ENCODE measurements at regions not wholly inside any gene's neighbourhood (a gene's known extent, or its start where the extent isn't known, plus 50 kb on each side); places are given as distances from the start of the nearest gene placed in this dataset.

DNA sequence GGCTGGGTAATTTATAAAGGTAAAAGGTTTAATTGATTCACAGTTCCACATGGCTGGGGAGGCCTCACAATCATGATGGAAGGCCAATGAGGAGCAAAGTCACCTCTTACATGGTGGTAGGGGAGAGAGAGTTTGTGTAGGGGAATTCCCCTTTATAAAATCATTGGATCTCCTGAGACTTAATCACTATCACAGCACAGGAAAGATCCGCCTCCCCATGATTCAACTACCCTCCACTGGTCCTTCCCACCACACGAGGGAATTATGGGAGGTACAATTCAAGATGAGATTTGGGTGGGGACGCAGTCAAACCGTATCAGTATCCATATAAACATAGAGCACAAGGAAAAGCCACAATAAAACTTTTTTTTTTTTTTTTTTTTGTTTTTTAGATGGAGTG, 172.6 kb upstream of the PIEZO2 start:
- DNase-seq (ENCODE audit: low read depth, low spot score) = no peak

DNA sequence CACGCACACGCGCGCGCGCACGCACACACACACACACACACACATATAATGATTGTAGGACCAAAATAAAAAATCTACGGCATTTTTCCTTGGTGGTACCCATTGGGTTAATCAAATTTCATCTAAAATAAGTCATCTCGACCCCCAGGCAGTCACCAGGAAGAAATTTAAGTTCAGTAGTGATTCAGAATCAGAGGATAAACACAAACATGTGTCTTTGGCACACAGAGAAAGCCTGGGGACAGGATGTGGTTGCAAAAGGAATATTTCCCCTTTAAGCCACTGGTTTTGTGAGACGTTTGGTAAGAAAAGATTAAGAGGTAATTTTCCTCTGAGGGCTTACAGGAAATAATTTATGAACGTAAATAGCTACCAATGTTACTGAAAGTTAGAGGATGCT, 171.6 kb upstream of the PIEZO2 start:
- no peak for DNase-seq (ENCODE audit: low read depth, low spot score)

DNA sequence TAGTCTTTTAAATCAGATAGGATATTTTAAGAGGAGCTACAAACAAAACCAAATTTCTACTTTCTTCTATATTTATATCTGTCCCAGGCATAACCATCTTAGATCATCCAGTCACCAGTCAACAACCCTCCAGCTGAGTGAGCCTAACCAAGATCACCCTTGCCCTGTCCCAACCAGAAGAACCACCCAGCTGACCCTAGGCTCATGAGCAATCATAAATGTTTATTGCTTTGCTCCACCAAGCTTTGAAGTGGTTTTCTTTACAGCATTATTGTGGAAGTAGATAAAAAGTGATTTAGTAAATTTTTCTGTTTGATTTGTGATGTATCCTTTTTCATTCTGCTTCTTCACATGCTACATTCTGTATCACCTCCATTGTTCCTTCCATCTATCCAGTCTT, 167.2 kb upstream of the PIEZO2 start:
- no peak for DNase-seq (ENCODE audit: low read depth, low spot score)

DNA sequence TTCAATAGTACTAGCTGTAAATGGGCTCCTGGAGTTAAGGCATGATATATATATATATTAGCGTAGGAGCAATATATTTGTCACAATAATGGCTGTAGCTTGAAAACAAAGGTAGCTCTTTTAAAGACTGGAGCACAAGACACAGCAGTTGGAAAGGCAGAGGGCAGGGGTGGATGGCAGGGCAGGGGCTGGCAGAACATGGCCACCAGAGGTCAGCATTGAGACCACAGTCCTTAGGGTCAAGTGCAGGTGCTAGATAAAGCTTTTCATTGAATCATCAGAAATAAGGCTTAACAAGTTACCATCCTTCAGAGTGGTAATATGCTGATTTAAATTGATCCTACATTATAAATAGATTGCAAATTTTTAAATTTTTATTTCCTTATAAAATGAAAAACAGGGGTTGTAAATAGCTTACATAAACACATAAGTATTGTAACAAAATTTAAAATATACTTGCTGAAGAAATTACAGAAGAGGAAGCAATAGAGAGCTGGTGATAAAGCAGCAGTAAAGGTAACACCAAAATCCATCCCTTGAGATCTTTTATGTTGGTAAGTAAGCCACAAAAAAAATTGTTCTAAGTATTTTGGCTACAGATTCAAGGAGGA, 161.2 kb upstream of the PIEZO2 start:
- no peak for DNase-seq (ENCODE audit: low read depth, low spot score)

DNA sequence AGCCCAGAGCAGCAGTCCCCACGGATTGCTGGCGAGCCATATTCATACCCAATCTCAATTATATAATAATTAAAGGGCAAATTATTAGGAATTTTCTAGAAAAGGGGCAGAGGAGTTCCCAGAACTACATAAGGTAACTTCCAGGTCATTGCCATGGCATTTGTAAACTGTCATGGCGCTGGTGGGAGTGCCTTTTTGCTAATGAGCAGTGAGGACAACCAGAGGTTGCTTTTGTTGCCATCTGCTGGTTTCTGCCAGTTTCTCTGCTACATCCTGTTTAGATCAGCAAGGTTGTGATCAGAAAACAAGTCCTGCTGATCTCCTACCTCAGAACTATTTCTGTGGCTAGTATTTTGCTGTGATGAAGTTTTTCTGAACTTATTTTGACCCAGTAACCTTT, 159.8 kb upstream of the PIEZO2 start:
- DNase-seq (ENCODE audit: low read depth, low spot score) = no peak

DNA sequence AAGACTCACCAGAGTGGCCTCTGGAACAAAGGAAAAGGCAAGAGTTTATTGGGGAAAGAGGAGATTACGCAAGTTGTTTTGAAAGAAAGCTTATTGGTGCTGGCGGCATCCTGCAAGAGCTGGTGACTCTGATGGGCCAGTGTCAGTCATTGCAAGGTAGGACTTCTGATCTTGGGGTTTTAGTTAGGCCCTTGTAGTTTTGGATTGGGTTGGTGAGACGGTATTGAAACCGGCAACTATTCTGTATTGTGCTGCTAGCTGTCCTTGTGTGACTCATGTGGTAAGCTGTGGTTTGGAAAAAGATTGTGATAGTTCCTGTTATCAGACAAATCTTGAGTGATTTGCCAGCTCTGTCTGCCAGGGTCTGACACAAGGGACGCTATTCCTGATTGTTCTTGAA, 159.1 kb upstream of the PIEZO2 start:
- no peak for DNase-seq (ENCODE audit: low read depth, low spot score)

DNA sequence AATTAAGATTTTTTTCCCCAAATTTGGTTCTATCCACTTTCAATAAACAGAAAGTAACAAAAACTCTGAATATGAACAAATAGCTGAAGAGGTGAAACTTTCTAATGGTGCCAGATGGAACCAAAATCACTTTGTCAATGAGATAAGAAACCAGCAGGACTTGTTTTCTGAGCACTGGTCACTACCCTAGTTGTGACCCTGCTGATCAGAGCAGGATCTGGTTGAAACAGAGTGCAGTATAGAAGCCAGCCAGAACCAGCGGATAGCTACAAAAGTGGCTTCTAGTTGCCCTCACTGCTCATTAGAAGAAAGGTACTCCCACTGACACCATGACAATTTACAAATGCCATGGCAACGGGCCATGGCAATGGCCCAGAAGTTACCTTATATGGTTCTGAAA, 158.3 kb upstream of the PIEZO2 start:
- DNase-seq (ENCODE audit: low read depth, low spot score) = no peak

DNA sequence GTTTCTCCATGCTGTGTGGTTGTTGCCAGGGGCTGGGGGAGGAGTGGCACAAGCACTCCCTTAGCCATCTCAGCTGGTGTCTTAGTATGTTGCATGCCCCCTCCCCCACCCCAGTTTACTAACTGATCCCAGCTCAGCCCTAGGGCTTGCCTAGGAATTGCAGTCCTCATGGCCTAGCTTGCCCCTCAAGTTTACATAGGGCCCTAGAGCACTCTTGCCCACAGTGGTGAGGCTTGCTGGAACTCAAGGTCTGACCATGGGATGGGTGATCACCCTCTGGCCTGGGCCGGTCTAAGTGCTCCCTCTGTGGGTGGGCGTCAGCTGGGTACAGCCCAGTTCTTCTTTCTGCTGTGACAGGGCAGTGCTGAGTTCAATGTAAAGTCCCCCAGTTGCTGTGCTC, 156.1 kb upstream of the PIEZO2 start:
- no peak for DNase-seq (ENCODE audit: low read depth, low spot score)

DNA sequence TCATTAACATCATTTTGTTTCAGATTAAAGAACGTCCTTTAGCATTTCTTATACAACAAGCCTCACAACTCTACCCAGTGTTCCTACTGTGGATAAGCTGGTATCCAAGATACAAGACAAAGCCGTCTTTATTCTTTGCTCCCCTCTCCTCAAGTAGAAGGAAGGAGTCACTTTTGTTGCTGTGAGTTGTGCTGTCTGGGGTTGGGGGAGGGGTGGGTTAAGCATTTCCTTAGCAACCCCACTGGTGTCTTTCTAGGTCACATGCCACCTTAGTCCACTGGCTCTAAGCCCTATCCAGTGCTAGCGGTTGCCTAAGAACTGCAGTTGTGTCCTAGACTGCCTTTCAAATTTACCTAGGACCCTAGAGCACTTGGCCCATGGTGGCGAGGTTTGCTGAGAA, 155.6 kb upstream of the PIEZO2 start:
- DNase-seq (ENCODE audit: low read depth, low spot score) = no peak

DNA sequence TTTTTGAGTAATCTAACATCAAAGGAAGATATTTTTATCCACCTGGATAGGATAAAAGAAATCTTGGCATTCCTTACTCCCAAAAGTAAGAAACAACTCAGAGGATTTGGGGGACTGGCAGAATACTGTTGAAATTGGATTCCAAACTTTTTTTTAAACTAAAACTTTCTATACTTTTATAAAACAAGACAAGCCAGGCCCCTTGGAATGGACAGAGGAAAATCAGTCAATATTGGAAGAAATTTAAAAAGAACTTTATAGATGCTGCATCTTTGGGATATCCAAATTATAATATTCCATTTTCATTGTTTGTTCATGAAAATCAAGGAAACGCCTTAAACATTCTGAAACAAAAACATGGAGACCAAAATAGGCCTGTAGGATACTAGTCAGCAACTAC, 147.6 kb upstream of the PIEZO2 start:
- DNase-seq (ENCODE audit: low read depth, low spot score) = no peak

DNA sequence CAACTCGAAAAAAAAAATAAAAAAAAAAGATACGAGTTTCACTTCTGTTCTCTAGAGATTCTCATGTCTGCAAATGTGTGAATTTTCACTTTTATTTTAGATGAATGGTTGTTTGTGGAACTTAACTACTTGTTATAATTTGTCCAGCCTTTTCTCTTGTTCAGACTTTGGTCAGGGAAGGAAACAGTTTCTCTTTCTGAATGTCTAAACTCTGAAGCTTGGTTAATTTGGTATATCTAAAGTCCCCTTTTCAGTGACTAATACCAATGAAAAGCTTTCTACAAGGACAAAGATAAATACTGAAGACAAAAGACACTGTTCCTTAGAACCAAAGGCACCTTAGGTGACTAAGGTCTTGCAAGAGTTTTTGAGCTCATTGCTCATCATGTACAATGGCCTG, 144.4 kb upstream of the PIEZO2 start:
- no peak for DNase-seq (ENCODE audit: low read depth, low spot score)

DNA sequence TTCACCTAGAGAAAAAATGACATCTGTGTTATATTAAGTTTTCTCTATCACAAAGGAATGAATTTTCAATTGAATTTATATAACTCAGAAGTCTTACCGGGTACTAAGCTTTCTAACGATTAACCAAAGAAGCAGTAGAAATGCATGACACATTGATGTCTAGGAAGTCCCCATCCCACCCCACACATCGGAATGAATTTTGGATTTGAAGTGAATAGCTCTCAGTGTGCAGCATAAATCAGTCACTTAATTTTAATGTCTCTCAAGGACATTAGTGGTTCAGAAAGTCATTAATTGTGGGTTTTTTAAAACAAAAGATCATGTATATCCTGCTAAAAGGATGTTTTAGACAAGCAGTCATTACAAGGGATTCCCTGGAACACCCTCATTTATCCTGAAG, 141.4 kb upstream of the PIEZO2 start:
- DNase-seq (ENCODE audit: low read depth, low spot score) = no peak

DNA sequence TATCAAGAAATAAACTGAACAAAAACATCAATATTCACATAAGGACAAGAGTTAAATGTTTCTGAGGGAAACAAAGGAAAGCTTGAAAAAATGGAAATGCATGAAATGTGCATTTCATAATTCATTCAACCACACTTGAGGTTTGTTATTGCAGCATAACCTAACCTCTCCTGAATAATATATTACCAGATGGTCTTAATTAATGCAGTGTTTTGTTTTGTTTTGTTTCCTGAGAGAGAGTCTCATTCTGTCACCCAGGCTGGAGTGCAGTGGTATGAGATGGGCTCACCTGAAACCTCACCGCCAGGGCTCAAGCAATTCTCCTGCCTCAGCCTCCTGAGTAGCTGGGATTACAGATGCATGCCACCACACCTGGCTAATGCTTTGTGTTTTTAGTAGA, 139.9 kb upstream of the PIEZO2 start:
- DNase-seq (ENCODE audit: low read depth, low spot score) = no peak

DNA sequence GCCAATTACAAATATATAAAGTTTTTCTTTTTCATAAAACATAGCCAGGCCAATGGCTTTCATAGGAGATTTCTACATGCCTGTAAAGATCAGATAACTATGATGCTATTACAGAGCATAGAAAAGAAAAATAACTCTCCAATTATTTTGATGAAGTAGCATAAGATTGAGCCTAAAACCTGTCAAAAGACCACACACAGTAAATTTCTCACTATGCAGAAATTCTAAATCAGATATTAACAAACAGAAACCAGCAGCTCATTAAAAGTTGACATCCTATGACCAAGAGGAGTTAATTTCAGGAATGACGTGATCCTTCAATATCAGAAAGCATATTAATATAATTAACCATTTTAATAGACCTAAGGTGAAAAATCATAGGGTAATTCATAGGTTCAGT, 139.0 kb upstream of the PIEZO2 start:
- DNase-seq (ENCODE audit: low read depth, low spot score) = no peak

DNA sequence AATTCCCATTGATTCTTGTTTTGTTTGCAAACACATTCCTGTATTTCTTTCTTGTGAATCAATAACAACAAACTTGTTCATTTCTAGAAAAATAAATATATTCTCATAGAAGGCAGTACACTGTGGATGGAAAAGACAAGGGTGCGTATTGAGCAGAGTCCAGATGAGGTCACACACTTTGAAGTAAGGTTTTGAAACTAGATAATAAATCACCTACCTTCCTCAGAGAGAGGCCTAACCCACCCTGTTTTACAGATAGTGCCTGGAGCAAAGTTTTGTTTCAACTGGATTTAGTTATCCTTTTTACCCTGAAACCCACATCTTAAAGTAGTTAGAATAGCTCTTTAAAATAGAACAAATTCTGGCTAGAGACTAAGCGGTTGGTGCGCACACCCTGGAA, 137.1 kb upstream of the PIEZO2 start:
- no peak for DNase-seq (ENCODE audit: low read depth, low spot score)

DNA sequence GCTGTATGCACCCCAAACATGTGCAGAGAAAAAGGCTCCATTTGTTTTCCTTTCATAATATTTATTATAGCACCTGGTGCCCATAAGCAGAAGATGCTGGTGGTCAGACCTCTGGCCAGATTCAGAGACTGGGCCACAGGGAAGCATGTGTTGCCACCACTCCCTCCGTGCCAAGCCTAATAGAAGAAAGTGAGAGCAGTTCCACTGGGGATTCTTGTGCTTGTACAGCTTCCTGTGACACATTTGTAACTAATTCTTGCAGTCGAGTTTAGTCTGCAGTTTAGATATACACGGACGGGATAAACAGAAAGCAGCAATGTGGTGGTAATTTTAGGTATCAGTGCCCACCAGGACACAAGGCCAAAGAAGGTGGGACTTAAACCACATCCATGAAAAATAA, 135.4 kb upstream of the PIEZO2 start:
- DNase-seq (ENCODE audit: low read depth, low spot score) = no peak

DNA sequence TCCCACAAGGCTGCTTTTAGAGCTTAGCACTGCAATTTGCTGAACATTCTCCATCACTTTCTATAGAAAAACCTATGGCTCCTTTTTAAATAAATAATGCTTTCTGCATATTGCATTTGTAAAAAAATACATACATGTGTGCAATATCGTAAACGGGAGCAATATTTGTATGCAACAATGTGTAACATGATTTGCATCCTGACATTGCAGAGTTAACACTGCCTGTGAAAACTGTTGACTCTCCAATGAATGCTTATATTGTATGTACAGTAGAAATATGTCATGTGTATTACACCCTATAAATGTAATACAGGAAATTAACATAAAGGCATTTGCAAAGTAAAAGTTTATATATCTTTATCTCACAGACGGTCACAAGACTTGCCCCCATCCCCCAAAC, 135.0 kb upstream of the PIEZO2 start:
- DNase-seq (ENCODE audit: low read depth, low spot score) = no peak

DNA sequence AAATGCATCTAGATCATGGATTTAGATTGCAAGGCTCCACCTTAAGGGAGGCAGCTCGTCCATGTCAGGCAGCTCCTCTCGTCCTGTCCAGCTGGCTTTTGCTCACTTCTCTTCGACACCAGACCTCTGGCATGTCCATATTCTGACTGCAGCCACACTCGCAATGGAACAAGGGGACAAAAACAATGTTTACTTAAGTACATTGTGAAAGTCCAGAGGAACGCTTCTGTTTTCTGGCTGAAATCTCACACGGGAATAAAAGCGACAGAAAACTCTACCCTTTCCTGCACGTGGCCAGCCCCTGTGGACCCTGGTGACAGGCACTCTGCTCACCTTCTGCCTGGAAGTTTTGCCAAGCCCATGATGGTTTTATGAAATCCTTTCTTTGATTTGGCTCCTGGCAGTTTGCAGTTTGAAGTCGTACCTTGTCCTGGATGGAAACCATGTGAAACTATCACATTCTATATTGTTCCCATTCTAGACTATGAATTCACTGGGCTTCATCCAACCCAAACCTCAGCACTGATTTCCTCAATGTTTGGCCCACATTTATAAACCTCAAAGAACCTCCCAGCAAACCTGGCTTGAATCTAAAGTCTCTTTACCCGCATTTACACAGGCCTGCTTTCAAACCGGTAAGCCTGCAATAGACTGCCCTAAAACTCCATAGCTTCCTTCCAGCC, 134.3 kb upstream of the PIEZO2 start:
- no peak for DNase-seq (ENCODE audit: low read depth, low spot score)

DNA sequence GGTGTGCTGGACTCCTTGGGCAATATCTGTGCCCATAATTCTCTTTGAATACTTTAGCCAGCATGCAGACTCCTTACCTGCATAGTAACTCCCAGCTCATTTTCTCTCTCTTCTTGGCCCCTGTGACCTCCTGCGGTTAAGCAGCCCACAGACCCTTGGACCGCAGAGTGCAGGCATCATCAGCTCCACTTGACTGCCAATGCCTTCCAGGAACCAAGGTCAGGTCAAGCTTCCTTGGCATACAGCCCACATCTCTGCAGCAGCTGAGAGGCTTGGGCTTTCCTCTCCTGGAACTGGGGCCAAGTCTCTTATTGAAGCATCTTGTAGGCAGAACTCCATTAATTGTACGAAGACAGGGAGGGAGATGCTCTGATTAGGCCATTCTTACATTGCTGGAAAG, 130.1 kb upstream of the PIEZO2 start:
- no peak for DNase-seq (ENCODE audit: low read depth, low spot score)

DNA sequence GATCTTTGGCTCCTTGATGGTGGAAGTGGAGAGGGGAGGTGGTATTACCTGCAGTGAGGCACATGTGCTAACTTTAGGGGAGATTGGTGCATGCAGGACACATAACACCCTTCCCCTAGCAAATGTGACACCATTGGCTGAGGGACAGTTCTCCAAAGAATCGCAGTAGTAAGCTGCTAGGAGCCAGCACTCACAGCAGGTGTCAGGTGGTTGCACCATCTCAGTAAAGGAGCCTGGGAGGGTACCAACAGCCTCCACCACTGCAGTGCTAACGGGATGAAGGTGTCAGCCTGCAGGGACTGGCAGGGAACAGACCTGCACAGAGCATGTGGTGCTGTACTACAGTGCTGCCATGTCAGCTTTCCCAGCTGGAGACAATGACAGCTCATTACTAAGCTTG, 127.3 kb upstream of the PIEZO2 start:
- DNase-seq (ENCODE audit: low read depth, low spot score) = no peak

DNA sequence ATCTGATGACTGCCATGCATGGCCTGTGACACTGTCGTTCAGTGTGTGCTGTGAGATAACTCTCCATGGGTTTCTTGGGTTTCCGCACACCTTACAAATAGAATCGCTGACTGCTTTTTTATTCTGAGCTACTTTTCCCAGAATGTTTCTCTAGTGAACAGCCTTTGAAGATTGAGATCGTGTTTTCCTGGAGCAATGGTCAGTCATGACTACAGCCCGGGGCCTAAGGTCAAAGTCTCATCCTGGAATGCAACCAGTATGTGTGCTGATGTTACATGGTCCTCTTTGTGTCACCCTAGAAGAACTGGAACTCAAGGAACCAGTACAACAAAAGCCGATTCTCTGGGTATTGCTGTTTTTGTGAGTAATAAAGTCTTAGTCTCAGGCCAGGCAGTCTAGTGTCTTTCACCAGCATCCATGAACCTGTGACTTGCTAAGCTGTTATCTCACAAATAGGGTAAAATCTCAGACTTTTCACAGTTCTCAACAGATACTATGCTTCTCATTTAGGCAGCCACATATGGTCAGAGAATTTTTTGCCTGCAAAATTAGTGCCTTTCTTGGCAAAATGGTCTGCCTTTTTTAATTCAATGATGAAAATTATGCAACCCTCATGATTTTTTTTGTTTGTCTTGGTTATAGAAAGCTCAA, 124.9 kb upstream of the PIEZO2 start:
- no peak for DNase-seq (ENCODE audit: low read depth, low spot score)

DNA sequence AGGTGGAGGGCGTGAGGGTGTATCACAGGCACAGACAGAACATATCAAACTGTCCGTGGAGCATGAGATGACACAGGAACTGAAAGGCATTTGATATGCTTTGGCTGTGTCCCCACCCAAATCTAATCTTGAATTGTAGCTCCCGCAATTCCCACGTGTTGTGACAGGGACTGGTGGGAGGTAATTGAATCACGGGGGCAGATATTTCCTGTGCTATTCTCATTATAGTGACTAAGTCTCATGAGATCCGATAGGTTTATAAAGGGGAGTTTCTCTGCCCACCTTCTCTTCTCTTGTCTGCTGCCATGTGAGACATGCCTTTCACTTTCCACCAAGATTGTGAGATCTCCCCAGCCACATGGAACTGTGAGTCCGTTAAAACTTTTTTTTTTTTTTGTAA, 123.1 kb upstream of the PIEZO2 start:
- no peak for DNase-seq (ENCODE audit: low read depth, low spot score)

DNA sequence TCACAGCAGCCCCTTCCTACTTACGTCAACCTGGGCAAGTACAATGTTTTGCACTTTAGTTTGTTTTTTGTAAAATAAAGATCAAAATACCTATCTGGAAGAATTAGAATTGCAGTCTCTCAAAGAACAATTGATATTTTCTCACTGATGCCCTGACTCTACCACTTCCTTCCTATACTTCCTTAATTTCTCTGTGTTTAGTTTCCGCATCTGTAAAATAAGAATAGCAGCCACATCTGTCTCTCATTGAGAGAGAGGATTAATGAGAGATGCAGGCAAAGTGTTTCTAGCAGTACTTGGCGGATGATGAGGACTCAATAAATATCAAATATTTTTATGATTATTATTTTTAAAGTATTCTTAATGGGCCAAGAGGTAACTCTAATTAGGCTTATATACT, 122.6 kb upstream of the PIEZO2 start:
- DNase-seq (ENCODE audit: low read depth, low spot score) = no peak

Measured in pulmonary artery endothelial cell (primary cell).